ENCODE measurements at regions not wholly inside any gene's neighbourhood (a gene's known extent, or its start where the extent isn't known, plus 50 kb on each side); places are given as distances from the start of the nearest gene placed in this dataset.
"Not testable (repeated sequence)": the region's sequence is repeated elsewhere in the genome, so short reads cannot be mapped to it uniquely, and the experiment has no call there.

- DNase-seq: not testable (repeated sequence)
These were observed 2092.4 kb upstream of the ACO1 start for GRCh38 chr9:30292026-30292425.

GRCh38 chr9:30293231-30293630 lies 2091.2 kb upstream of the ACO1 start:
- DNase-seq: no peak

GRCh38 chr9:30299126-30299780 lies 2085.2 kb upstream of the ACO1 start:
- no peak for DNase-seq

GRCh38 chr9:30301271-30301963 lies 2083.0 kb upstream of the ACO1 start:
- no peak for DNase-seq

GRCh38 chr9:30310711-30311110 lies 2073.7 kb upstream of the ACO1 start:
- no peak for DNase-seq

- no peak for DNase-seq
These were observed 2055.0 kb upstream of the ACO1 start for GRCh38 chr9:30329431-30329830.

GRCh38 chr9:30348904-30349303 lies 2035.5 kb upstream of the ACO1 start:
- no peak for DNase-seq

- no peak for DNase-seq
These were observed 2034.6 kb upstream of the ACO1 start for GRCh38 chr9:30349526-30350513.

- DNase-seq: no peak
These were observed 2028.2 kb upstream of the ACO1 start for GRCh38 chr9:30356221-30356620.

GRCh38 chr9:30362373-30362772 lies 2022.1 kb upstream of the ACO1 start:
- no peak for DNase-seq

- not testable (repeated sequence) for DNase-seq
These were observed 2018.3 kb upstream of the ACO1 start for GRCh38 chr9:30366140-30366539.

- DNase-seq: no peak
These were observed 2002.2 kb upstream of the ACO1 start for GRCh38 chr9:30382271-30382670.

GRCh38 chr9:30410273-30410672 lies 1974.2 kb upstream of the ACO1 start:
- DNase-seq: no peak

GRCh38 chr9:30411571-30411970 lies 1972.9 kb upstream of the ACO1 start:
- DNase-seq: no peak

- no peak for DNase-seq
These were observed 1925.3 kb upstream of the ACO1 start for GRCh38 chr9:30459156-30459555.

- DNase-seq: no peak
These were observed 1907.6 kb upstream of the ACO1 start for GRCh38 chr9:30476826-30477225.

GRCh38 chr9:30478684-30479083 lies 1905.8 kb upstream of the ACO1 start:
- DNase-seq: no peak

GRCh38 chr9:30482499-30482898 lies 1901.9 kb upstream of the ACO1 start:
- DNase-seq: no peak

GRCh38 chr9:30484690-30485089 lies 1899.8 kb upstream of the ACO1 start:
- DNase-seq: no peak

- DNase-seq: no peak
These were observed 1879.9 kb upstream of the ACO1 start for GRCh38 chr9:30504502-30504905.

- no peak for DNase-seq
These were observed 1879.1 kb upstream of the ACO1 start for GRCh38 chr9:30505311-30505710.

GRCh38 chr9:30506749-30507148 lies 1877.7 kb upstream of the ACO1 start:
- DNase-seq: no peak

GRCh38 chr9:30507166-30507565 lies 1877.3 kb upstream of the ACO1 start:
- no peak for DNase-seq

- no peak for DNase-seq
These were observed 1872.8 kb upstream of the ACO1 start for GRCh38 chr9:30511666-30512065.
